HG02970 (cell line): ENCODE measurements at regions not wholly inside any gene's neighbourhood (a gene's known extent, or its start where the extent isn't known, plus 50 kb on each side); places are given as distances from the start of the nearest gene placed in this dataset.
"Not testable (repeated sequence)": the region's sequence is repeated elsewhere in the genome, so short reads cannot be mapped to it uniquely, and the experiment has no call there.

Experiments
- ATAC-seq: cut with Tn5 transposase; IDR thresholded peaks from one replicate; pipeline ENCODE4 v1.9.1; 2021; ENCODE audit warnings: mild to moderate bottlenecking, moderate library complexity, moderate number of reproducible peaks; ENCODE audit not compliant: unreplicated experiment, low FRiP score

DNA sequence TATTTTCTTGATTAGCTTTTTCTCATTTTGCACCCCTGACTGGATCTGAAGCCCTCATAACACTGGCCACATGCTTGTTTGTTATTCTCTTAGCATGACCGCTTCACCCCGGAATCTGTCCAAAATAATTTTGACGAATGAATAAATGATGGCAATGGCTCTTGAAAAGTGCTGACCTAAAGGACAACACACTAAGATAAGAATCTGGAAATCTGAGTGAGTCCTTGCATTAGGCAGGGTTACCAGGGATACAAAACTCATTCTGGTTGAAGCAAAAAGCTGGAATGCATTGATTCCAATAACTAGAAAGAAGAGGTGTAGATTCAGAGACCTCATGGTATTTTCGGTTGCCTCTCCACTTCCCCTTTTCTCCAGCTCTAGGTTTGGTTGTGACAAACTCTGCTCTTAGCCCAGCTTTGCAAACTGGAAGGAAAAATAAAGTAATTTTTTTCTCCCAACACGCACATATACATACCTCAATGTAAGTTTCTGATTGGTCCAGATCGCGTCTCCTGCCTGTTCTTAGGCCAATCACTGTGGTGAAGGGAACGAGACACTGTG lies 157.4 kb downstream of the SKIDA1 start:
- no peak for ATAC-seq

DNA sequence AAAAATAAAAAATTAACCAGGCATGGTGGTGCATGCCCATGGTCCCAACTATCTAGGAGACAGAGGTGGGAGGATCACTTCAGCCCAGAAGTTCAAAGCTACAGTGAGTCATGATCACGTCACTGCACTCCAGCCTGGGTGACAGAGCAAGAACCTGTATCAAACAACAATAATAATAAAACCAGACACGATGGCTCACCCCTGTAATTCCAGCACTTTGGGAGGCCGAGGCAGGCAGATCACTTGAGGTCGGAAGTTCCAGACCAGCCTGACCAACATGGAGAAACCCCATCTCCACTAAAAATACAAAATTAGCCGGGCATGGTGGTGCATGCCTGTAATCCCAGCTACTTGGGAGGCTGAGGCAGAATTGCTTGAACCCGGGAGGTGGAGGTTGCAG lies 159.4 kb downstream of the SKIDA1 start:
- not testable (repeated sequence) for ATAC-seq

DNA sequence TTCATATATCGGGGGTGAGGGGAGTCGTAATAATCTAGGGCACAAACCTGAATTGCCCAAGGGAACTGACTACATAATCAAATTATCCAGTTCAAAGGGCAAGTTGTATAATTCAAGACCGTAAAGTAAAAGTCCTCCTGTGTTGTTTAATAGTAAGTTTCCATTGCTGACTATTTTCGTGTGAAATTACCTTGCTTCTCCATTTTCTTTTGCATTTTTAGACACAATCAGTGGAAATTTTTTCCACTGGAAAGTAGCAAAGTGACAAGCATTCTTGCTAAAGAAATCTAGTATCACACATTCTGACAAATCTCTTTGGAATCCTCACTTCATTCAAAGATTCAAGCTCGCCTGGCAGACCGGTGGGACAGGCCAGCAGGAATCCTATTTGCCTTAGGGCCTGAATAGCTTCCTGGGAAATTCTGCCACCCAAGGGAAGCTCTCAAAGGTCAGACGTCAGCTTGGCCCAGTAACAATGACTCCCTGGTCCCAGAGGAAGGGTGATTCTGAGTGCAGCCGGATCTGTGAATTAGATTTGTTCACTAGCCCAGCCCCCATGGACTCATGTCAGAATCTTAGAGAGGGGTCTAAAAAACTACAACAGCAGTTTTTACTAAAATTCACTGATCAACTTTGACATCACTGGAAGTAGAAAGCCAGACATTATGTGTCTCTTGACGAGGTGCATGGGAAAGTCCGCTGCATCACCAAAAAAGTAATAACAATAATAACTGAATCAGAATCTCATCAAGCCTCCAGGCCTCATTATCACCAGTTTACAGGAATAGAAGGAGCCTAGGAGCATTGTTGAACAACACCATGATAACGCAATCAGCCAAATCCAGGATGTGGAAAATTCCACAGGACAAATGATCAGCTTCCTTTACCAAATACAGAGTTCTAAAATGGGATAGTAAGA lies 161.0 kb downstream of the SKIDA1 start:
- ATAC-seq: no peak

DNA sequence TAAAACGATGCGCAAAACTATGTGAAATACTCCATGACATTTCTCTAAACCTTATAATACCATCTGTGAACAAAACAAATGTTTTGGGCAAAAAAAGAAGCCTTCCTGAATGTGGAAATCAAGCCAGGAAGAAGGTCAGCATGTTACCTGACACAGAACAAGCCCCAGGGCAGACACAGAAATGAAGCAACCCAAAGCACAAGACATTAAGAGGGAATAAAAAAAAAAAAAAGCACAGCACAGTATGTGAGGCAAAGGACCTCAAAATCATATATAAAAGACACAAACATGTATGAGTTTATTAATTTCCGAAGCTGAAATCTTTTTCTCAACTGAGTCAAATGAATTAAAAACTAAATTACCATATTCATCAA lies 161.8 kb downstream of the SKIDA1 start:
- ATAC-seq: no peak

- no peak for ATAC-seq
Measured at GRCh38 chr10:21363092-21363730, 162.3 kb downstream of the SKIDA1 start.

DNA sequence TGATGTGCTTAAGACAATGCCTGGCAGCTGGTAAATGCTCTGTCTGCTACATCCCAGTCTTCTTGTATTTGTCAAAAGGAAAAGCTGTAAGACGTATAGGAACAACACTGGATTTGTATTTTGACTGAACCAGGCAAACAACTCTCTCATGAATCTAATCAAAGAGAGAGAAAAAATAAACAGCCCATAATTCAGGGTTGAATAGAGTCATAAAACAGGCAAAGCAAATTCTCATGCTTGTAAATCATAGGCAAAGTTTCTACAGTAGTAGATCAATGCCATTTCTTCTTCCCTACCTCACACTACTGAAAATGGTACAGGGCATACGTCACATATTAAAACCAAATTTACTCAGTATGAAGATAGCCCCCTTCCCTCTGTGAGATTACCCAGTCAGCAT lies 166.3 kb downstream of the SKIDA1 start:
- ATAC-seq: no peak

DNA sequence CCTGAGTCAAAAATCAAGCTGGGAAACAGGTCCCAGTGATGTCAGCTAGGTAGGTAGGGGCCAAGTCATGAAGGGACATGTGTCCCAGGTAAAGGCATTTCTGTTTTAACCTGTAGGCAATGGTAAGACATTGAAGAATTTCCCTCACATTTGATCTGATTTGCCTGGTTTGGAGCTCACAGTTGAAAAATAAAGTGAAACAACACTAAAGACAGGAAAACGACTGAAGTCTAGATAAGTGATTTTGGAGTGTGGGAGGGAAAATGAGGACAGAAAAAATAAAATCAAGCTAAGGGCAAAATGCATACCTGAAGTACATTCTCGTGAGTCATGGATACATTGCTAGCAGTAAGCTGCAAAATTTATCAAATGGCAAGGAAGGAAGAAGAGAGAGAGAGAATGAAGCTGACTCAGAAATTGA lies 169.9 kb downstream of the SKIDA1 start:
- ATAC-seq: no peak

DNA sequence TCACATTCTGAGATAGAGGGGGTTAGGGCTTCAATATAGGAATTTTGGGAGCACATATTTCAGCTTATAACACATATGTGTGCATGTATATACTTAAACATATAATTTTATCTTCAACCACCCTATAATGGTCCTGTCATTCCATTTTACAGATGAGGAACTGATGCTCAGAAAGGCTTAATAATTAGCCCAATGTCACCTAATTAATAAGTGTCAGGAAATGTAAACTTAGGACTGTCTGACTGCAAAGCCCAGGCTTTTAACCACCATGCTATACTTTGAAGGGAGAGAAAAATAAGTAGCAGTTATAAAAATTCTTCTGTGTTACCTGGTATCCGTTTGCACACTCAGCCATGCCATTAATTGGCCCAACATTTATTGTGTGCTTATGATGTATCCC lies 172.6 kb downstream of the SKIDA1 start:
- no peak for ATAC-seq

DNA sequence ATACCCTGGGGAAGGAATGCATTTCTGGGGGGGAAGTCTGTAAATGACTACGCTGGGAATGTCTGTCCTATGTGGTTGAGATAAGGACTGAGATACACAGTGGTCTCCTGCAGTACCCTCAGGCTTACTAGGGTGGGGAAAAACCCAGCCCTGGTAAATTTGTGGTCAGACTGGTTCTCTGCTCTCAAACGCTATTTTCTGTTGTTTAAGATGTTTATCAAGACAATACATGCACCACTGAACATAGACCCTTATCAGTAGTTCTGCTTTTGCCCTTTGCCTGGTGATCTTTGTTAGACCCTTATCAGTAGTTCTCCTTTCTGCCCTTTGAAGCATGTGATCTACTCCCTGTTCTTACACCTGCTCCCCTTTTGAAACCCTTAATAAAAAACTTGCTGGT lies 173.9 kb downstream of the SKIDA1 start:
- not testable (repeated sequence) for ATAC-seq

DNA sequence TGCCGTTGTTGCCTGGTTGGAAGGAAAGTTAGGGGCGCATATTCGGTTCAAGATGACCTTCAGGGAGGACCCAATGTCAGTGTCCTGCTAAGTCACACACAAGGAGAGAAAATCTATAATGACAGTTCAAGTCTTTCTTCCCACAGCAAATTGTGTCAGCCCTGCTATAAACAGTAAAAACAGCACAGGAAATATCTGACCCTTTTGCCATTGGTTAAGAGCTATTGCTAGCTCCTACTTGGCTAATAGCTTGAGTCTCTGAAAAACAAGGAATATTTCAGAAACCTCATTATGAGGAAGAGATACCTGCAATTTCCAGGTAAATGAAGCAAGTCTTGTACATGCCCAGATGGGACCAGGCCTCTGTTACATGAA lies 175.6 kb downstream of the SKIDA1 start:
- ATAC-seq: no peak

DNA sequence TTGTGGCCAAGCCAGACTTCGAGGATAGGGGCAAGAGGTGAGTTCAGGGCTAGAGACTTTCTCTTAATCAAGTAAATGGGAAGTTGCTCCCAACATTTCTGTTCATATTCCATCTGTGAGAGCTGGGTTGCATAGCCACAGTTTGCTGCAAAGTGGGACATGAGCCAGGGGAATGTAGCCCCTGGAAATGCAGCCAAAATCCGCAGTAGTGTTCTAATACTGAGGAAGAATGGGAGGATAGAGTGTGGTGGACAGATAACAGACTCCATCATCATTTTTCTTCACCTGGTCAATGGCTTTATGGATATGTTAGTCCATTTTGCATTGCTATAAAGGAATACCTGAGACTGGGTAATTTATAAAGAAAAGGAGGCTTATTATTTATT lies 177.7 kb downstream of the SKIDA1 start:
- ATAC-seq: no peak

- ATAC-seq: no peak
Measured at GRCh38 chr10:21347043-21347784, 178.3 kb downstream of the SKIDA1 start.

DNA sequence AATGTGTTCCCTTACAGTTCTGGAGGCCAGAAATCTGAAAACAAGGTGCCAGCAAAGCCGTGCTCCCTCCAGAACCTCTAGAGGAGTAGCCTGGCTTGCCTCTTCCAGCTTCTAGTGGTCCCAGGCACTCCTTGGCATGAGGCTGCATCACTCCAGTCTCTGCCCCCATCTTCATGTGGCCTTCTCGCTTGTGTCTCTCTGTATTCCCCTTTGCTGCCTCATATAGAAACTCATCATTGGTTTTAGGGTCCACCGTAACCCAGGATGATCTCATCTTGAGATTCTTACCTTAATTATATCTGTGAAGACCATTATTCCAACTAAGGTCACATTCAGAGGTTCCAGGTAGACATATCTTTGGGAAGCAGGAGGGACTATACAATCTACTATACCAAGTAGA lies 182.4 kb downstream of the SKIDA1 start:
- no peak for ATAC-seq

DNA sequence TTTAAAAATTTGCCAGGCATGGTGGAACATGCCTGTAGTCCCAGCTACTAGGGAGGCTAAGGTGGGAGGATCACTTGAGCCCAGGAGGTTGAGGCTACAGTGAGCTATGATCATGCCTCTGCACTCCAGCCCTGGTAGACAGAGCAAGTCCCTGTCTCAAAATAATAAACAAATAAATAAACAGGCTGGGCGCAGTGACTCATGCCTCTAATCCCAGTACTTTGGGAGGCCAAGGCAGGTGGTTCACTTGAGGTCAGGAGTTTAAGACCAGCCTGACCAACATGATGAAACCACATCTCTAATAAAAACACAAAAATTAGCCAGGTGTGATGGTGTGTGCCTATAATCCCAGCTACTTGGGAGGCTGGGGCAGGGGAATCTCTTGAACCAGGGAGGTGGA lies 183.0 kb downstream of the SKIDA1 start:
- not testable (repeated sequence) for ATAC-seq

DNA sequence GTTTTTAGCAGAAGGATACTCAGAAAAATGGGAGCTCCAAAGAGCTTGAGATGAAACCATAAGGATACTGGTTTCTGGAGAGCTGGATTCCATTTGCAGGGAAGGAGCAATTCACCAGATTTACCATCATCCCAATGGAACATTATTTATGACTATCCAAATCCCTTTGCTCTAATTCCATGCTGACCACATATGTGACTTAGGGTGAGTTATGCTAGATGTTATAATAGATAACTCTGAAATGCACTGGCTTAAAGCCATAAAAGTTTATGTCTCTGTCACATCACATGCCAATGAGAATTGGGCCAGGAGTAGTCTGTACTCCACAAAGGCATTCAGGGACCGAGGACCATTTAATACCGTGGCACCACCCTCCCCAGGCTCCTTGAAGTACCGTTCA lies 185.2 kb downstream of the SKIDA1 start:
- no peak for ATAC-seq

GRCh38 chr10:21337171-21337792 lies 188.2 kb downstream of the SKIDA1 start:
- no peak for ATAC-seq

DNA sequence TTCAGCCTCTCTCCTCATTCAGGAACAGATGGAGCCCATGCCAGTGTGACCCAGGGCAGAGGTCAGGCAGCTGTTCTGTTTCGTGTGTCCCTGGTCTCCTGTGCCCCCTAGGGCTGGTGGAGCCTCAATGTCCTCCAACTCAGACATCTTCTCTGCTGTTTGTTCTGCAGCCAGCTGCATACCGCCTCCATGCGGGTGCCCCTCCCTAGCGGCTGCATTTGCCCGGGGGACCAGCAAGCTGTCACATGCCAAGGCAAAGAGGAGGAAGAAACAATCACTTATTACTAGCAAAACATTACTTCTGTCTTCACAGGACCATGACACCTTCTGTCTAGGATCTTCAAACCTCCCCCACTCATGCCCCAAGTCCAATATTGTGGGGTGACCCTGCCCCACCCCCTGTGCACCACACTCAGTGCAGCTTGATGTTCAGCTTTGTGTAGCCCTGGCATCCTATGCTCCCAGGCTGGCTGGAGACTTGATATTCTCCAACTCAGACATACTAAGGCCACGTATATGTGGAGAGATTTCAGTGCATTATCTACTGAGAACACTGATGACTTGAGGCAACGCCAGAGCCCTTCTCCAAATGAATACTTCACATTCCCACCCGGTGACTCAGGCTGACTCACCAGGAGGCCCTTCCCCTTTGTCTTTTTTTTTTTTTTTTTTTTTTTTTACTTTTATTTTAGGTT lies 188.9 kb downstream of the SKIDA1 start:
- no peak for ATAC-seq

DNA sequence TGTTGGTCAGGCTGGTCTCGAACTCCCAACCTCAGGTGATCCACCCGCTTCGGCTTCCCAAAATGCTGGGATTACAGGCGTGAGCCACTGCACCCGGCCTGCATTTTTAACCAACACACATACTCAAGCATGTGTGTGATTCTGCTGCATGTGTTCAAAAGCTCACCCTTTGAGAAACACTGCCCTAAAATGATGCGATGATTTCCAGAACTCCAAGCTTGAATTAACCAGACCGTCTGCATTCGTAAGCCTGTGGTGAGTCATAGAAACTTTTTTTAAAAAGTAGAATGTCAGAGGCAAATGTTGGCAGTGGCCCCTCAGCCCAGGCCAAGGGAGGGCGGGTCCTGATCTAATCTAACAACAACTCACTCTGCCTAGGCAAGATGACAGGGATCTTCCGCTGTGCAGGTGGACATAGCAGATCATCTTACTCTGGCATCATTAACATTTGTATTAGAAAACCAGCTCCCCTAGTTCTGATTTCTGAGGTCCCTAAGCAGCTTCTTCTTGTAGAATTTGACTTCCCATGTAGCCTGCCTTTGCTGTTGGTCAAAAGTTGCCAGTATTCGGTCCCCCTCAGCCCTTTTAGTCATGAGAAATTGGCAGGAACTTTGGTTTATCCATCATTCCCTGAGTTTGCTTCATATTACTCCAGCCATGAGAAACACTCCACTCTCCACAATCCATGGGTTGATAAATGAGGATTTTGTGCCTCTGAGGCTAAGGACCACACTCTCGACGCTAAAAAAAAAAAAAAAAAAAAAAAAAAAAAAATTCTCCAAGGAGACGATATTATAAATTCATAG lies 190.4 kb downstream of the SKIDA1 start:
- ATAC-seq: no peak

- no peak for ATAC-seq
Measured at GRCh38 chr10:21330628-21331020, 194.9 kb downstream of the SKIDA1 start.
